ENCODE measurements at regions not wholly inside any gene's neighbourhood (a gene's known extent, or its start where the extent isn't known, plus 50 kb on each side); places are given as distances from the start of the nearest gene placed in this dataset.

- no peaks in the 10 kb centered on the region for H3F3A ChIP-seq (ENCODE audit: insufficient read depth, low read length, poor library complexity, severe bottlenecking)
- no peaks in the 10 kb centered on the region for H3K9me2 ChIP-seq (ENCODE audit: insufficient read depth, low read length)
- no peak overlapping the region for H2AFZ ChIP-seq (ENCODE audit: low read depth, low read length)
- H3K9ac ChIP-seq (ENCODE audit: low read length) = no peak overlapping the region
- no peak overlapping the region for H3K4me3 ChIP-seq (ENCODE audit: low read length)
- TF ChIP-seq REST (IDR thresholded peaks at IDR 0.05; ENCODE audit: borderline replicate concordance) = no peak
- no peak for TF ChIP-seq CTCF (IDR thresholded peaks at IDR 0.05; ENCODE audit: poor library complexity, severe bottlenecking)
- no peak for TF ChIP-seq EP300 (conservative IDR thresholded peaks at IDR 0.05; ENCODE audit: poor library complexity, severe bottlenecking)
- TF ChIP-seq SMC3 (conservative IDR thresholded peaks at IDR 0.05; ENCODE audit: poor library complexity) = no peak
- no peak for TF ChIP-seq EZH2 (IDR thresholded peaks at IDR 0.05; ENCODE audit: borderline replicate concordance, insufficient read depth, low read length, poor library complexity, severe bottlenecking)
- no peak for TF ChIP-seq RAD21 (conservative IDR thresholded peaks at IDR 0.05)
- no peak for TF ChIP-seq TAF1 (IDR thresholded peaks at IDR 0.05; ENCODE audit: low read depth)
- TF ChIP-seq POLR2AphosphoS5 (IDR thresholded peaks at IDR 0.05) = no peak
- no peak for TF ChIP-seq MXI1 (conservative IDR thresholded peaks at IDR 0.05; ENCODE audit: poor library complexity, severe bottlenecking)
- no peaks in the 10 kb centered on the region for H3K9me3 ChIP-seq (ENCODE audit: low read length)
- no peaks in the 10 kb centered on the region for H3K36me3 ChIP-seq (ENCODE audit: insufficient read depth, low read length)
- H3K79me2 ChIP-seq (replicated peaks; ENCODE audit: insufficient read depth, low read length) = no peaks in the 10 kb centered on the region
- no peaks in the 10 kb centered on the region for H3K27me3 ChIP-seq (ENCODE audit: insufficient read depth, low read depth, low read length)
- H3K27ac ChIP-seq (ENCODE audit: low read length) = no peak overlapping the region
- no peaks in the 10 kb centered on the region for H4K20me1 ChIP-seq (ENCODE audit: insufficient read depth)
- no peak overlapping the region for H3K4me2 ChIP-seq (ENCODE audit: low read length)
These were observed 79.4 kb upstream of the POU3F1 start for GRCh38 chr1:38125837-38126520.

GRCh38 chr1:38125016-38125415 lies 78.4 kb upstream of the POU3F1 start:
- no peaks in the 10 kb centered on the region for H3F3A ChIP-seq (ENCODE audit: insufficient read depth, low read length, poor library complexity, severe bottlenecking)
- H4K20me1 ChIP-seq (ENCODE audit: insufficient read depth) = no peaks in the 10 kb centered on the region
- H3K9me2 ChIP-seq (ENCODE audit: insufficient read depth, low read length) = no peaks in the 10 kb centered on the region
- H3K79me2 ChIP-seq (replicated peaks; ENCODE audit: insufficient read depth, low read length) = no peaks in the 10 kb centered on the region
- no peaks in the 10 kb centered on the region for H3K9me3 ChIP-seq (ENCODE audit: low read length)
- no peaks in the 10 kb centered on the region for H3K36me3 ChIP-seq (ENCODE audit: insufficient read depth, low read length)
- no peak overlapping the region for H3K4me2 ChIP-seq (ENCODE audit: low read length)
- no peak for TF ChIP-seq RAD21 (conservative IDR thresholded peaks at IDR 0.05)
- no peak overlapping the region for H3K27ac ChIP-seq (ENCODE audit: low read length)
- no peak overlapping the region for H3K4me3 ChIP-seq (ENCODE audit: low read length)
- no peak overlapping the region for H3K9ac ChIP-seq (ENCODE audit: low read length)
- H3K27me3 ChIP-seq (ENCODE audit: insufficient read depth, low read depth, low read length) = no peaks in the 10 kb centered on the region
- H2AFZ ChIP-seq (ENCODE audit: low read depth, low read length) = no peak overlapping the region

Measured in neural cell (in vitro differentiated cells).